Right hindlimb (tissue), 1 donor: ENCODE measurements at regions not wholly inside any gene's neighbourhood (a gene's known extent, or its start where the extent isn't known, plus 50 kb on each side); places are given as distances from the start of the nearest gene placed in this dataset.
"Not testable (repeated sequence)": the region's sequence is repeated elsewhere in the genome, so short reads cannot be mapped to it uniquely, and the experiment has no call there.

ENCODE experiments used
- DNase-seq: peaks from one replicate; pipeline ENCODE4 v3.0.0-alpha.2; 2018

- DNase-seq = no peak
Observed at GRCh38 chr12:84484798-84485197, 427.8 kb downstream of the SLC6A15 start.

- DNase-seq = no peak
Observed at GRCh38 chr12:84480803-84481202, 431.8 kb downstream of the SLC6A15 start.

GRCh38 chr12:84470361-84470760 lies 442.2 kb downstream of the SLC6A15 start:
- no peak for DNase-seq

- DNase-seq = no peak
Observed at GRCh38 chr12:84464616-84465015, 448.0 kb downstream of the SLC6A15 start.

- no peak for DNase-seq
Observed at GRCh38 chr12:84463741-84464495, 448.7 kb downstream of the SLC6A15 start.

- DNase-seq = no peak
Observed at GRCh38 chr12:84455598-84455997, 457.0 kb downstream of the SLC6A15 start.

- not testable (repeated sequence) for DNase-seq
Observed at GRCh38 chr12:84446478-84446877, 466.1 kb downstream of the SLC6A15 start.

GRCh38 chr12:84436134-84436533 lies 476.5 kb downstream of the SLC6A15 start:
- no peak for DNase-seq

GRCh38 chr12:84435682-84436081 lies 476.9 kb downstream of the SLC6A15 start:
- DNase-seq = no peak

- no peak for DNase-seq
Observed at GRCh38 chr12:84422340-84422739, 490.3 kb downstream of the SLC6A15 start.

- no peak for DNase-seq
Observed at GRCh38 chr12:84421103-84421502, 491.5 kb downstream of the SLC6A15 start.

- DNase-seq = no peak
Observed at GRCh38 chr12:84416626-84417025, 496.0 kb downstream of the SLC6A15 start.

- no peak for DNase-seq
Observed at GRCh38 chr12:84415946-84416345, 496.7 kb downstream of the SLC6A15 start.

GRCh38 chr12:84413656-84414055 lies 498.9 kb downstream of the SLC6A15 start:
- no peak for DNase-seq

- DNase-seq = no peak
Observed at GRCh38 chr12:84412226-84412625, 500.4 kb downstream of the SLC6A15 start.

- no peak for DNase-seq
Observed at GRCh38 chr12:84411031-84411430, 501.6 kb downstream of the SLC6A15 start.

GRCh38 chr12:84408936-84409335 lies 503.7 kb downstream of the SLC6A15 start:
- no peak for DNase-seq

- DNase-seq = not testable (repeated sequence)
Observed at GRCh38 chr12:84406720-84407119, 505.9 kb downstream of the SLC6A15 start.

- no peak for DNase-seq
Observed at GRCh38 chr12:84397846-84398245, 514.8 kb downstream of the SLC6A15 start.

GRCh38 chr12:84397263-84397662 lies 515.3 kb downstream of the SLC6A15 start:
- DNase-seq = no peak

- not testable (repeated sequence) for DNase-seq
Observed at GRCh38 chr12:84391176-84391575, 521.4 kb downstream of the SLC6A15 start.

GRCh38 chr12:84384384-84384783 lies 528.2 kb downstream of the SLC6A15 start:
- DNase-seq = no peak

- not testable (repeated sequence) for DNase-seq
Observed at GRCh38 chr12:84382486-84382885, 530.1 kb downstream of the SLC6A15 start.

GRCh38 chr12:84376320-84376719 lies 536.3 kb downstream of the SLC6A15 start:
- DNase-seq = no peak
